GM21825 (cell line): ENCODE measurements at regions not wholly inside any gene's neighbourhood (a gene's known extent, or its start where the extent isn't known, plus 50 kb on each side); places are given as distances from the start of the nearest gene placed in this dataset.
"Not testable (repeated sequence)": the region's sequence is repeated elsewhere in the genome, so short reads cannot be mapped to it uniquely, and the experiment has no call there.

Experiments used
- ATAC-seq: cut with Tn5 transposase; IDR thresholded peaks from one replicate; pipeline ENCODE4 v1.9.1; 2021; ENCODE audit warnings: mild to moderate bottlenecking, moderate library complexity; ENCODE audit not compliant: unreplicated experiment

DNA sequence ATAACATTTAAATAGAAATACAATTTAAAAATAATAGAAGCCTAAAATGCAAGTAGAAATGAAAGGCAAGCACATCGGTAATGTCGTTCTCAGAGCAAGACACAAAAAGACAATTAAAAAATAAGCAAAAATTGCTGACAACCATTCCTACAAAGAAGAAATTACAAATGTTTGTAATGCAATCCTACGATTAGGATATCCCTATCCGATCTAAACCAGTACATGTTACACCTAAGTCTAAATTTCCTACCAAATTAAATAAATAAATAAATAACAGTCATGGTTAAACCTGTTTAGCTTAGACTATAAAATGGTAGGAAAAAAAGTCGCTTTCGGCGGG, 90.0 kb downstream of the ANXA2R start:
- no peak for ATAC-seq

DNA sequence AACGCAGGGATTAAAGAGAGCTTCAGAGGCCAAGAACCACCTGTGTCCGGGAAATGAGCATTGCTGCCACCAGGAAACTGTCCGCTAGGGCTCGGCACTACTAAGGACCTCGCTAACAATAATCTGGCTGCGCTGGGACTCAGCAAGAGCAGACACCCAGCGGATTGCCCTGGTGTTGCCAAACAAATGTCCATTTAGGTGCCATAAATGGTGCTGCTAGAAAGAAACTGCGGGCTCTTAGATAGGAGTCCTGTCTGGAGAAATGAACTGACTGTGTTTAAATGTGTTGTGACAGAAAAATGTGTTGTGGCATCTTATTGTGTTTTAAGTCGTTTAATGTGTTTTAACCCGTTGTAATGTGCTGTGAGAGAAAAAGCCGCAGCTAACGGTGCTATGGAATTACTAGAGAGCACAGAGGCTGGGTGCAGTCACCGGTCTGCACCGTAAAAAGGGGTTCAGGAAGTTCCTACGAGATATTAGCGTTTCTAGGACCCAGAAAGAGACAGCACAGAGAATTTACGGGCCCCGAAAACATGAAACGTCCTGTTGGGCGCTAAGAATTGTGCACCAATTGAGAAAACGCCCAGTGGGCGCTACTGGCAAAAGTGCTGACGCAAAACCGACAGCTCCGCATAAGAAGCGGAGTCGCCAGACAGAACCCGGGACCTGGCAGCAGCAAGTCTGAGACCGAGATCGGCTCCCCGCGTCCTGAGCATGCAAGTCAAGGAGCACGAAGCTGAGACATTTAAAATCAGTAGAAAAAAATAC, 90.6 kb downstream of the ANXA2R start:
- peak; percentile 69 for ATAC-seq

DNA sequence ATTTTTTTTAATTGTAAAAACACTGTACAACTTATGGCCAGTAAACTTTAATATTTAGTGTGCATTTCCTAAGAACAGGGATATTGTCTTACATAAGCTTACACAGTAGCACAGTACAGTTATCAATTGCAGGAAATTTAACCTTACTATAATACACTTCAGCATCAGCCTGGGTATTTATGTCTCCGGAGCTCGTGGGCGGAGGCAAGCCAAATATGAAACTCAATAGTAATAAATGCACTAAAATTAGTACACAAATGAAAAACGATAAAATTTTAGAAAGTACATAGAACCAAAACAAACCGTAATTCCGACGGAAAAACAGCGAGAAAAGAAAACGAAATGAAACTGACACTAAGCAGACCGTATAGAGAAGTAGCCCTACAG, 91.2 kb downstream of the ANXA2R start:
- ATAC-seq = no peak

DNA sequence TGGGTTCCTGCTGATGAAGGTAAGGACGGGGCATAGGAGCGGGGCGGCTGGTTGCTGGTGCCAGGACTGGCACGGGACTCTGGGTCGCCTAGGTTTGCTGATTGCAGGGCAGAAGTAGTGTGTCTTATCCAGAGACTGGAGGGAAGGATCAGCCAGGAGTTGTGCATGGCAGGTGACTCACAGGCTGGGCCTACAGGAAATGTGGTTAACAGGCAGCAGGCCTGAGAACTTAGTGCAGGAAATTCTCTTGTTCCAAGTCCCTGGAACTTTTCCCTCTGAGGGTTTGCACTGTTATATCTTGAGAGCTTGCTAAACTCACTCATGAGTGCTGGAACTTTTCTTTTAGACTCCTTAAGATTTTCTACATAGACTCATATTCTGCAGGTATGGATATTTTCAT, 95.1 kb downstream of the ANXA2R start:
- no peak for ATAC-seq

DNA sequence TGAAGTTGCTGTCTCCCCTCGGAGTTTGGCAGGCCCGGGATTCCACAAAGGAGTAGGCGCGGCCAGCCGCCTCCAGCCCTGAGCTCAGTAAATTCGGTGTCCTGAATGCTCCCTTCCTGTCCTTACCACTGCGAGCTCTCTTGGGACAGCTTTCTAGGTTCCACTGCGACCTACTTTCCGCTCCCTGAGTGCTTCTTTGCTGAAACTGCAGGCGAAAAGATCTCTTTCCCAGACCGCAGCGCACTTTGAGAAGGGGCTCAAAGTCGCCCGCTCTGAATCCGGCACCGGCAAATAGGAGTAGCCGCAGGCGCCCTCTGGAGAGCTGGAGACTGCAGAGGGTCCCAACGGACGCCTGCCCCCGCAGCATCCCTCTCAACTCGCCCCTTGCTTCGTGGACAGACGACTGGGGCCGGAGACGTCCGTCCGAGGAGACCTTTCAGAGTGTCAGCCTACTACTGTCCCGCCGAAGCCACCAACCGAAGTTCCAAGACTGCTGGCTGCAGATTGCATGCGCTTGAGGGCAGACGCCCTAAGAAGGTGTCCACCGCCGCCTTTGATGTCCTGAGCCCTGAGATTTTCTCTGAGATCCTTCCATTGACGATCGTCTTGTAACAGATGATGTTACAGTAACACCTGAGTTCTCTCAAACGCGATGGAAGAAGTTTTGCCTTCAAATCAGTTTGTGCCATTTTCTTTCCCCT, 96.0 kb downstream of the ANXA2R start:
- no peak for ATAC-seq

DNA sequence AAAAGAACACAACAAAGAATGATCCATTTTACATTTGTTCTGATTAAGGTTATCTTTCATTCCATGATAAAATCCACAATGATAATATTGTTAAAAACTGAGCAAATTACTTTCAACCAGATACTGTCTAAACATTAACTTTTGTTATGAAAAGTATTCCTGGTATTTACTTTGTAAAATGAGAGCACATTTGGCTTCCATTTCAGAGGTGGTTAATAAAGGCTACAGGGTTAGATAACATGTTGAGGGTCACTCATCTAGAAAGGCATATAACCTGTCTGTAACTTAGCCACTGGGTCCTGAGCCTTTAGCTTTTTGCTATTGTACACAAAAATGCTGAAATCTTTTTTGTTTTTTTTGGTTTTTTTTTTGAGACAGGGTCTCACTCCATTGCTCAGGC, 99.3 kb downstream of the ANXA2R start:
- ATAC-seq = no peak

DNA sequence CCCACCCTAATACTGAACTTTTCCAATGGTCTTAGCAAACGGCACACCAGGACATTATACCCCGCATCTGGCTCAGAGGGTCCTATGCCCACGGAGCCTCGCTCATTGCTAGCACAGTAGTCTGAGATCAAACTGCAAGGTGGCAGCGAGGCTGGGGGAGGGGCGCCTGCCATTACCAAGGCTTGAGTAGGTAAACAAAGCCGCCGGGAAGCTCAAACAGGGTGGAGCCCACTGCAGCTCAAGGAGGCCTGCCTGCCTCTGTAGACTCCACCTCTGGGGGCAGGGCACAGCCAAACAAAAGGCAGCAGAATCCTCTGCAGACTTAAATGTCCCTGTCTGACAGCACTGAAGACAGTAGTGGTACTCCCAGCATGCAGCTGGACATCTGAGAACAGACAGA, 108.1 kb downstream of the ANXA2R start:
- not testable (repeated sequence) for ATAC-seq

DNA sequence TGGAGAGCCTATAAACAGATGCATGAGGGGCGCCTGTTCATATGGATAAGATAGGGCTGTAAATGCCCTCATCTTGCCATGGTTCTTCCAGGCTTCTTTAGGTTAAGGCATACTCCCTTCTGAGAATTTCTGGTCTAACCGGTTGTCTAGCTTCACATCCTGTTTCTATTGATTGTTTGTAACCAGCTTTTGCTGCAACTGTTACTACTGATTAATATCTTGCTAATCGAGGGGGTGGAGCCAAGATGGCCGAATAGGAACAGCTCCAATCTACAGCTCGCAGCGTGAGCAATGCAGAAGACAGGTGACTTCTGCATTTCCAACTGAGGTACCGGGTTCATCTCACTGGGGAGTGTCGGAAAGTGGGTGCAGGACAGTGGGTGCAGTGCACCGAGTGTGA, 108.7 kb downstream of the ANXA2R start:
- not testable (repeated sequence) for ATAC-seq

DNA sequence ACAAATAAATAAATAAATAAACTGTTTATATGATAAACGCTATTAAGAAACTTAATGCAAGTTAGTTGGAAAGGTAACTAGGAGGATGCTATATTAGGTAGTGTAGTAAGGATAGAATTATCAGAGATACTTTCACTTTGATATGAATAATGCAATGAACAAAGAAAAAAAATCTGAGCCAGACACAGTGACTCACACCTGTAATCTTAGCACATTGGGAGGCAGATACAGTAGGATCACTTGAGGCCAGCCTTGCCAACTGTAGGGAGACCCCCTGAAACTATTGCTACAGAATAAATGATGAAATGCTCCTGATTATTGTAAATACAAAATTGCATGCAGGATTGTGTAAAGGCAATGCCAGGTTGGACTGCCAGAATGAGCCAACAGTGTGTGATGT, 109.2 kb downstream of the ANXA2R start:
- ATAC-seq = no peak

DNA sequence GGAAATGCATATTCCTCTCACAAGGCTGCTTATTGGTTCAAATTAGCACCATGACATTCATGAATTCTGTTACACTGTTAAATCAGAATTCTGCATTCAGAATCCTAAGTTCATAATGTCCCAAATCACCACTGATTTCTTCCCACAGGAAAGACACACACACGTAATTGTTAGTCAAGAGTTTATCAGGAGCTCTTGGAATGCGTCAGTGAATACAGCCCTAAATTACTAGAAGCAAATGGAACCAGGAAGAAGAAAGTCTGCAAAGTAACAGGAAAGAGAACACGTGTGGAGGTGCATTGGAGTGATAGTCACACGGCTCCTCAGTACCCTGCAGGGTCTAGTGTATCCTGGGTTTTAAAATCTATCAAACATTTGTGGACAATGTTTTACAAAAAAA, 110.2 kb downstream of the ANXA2R start:
- no peak for ATAC-seq

DNA sequence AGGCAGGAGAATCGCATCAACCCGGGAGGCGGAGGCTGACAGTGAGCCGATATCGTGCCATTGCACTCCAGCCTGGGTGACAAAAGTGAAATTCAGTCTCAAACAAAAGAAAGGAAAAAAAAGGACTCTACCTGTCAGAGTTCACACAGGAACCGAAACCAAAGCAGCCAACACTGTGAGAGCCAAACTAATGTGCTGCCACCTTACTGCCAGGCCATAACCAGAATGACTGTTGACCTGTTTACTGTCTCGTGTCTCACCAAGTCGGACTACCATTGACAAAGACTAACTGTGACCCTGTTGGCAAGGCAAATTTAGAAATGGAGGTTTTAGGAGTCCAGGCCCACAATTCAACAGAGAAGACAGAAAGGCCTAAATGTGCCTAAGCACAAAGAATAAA, 112.4 kb downstream of the ANXA2R start:
- peak; percentile 74 for ATAC-seq

DNA sequence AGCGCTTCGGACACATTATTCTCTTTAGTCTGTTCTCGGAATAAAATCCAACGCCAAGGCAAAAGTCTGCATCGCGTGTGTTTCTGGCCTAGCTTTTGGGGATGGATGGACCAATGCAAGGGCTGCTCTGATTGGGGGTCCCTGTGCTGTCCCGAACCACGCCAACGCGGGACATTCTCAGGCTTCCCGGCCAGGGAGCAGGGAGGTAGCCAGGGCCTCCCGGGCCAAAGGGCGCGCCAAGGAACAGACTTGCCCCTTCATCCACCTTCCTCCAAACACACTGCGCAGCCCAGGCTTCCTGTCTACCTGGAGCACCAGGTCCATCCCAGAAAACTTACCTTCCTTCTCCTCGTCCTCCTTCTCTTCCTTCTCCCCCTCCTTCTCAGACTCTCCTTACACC, 113.0 kb upstream of the SELENOP start:
- no peak for ATAC-seq

DNA sequence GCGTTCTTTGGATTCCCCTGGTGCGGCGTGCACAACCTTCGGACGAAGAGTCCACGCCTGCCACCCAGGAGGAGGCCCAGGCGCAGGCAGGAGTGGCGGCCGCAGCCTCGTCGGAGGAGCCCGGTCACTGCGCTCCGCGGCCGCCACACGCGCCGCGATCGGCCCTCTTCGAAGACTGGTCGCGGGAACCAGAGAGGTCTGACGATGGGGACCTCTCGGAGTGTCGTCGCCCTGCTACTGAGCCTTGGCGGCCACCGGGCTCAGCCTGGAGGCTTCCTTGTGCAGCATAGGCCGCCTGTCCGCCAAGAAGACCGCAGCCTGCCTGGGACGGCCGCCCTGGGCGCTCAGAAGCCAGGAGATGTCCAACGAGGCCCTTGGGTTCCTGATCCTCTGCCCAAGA, 112.5 kb upstream of the SELENOP start:
- ATAC-seq = no peak

DNA sequence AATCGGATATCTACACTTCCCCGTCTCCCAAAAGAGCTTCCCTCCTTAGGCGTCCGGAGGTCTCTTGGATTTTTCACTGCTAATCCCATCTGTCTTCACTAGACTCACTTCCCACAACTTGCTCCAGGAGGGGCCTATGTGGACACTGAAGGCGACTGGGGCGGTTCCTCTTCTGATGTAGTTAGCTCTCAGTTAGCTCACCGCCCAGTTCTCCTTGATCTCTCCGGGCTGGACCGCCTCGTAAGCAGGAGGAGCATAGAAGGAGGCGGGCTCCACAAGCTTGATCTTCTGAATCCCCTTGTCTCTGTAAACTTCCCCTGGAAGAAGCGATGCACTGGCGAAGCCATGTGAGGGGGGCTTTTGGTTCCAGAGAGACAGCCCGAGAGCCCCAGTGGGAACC, 112.0 kb upstream of the SELENOP start:
- no peak for ATAC-seq

DNA sequence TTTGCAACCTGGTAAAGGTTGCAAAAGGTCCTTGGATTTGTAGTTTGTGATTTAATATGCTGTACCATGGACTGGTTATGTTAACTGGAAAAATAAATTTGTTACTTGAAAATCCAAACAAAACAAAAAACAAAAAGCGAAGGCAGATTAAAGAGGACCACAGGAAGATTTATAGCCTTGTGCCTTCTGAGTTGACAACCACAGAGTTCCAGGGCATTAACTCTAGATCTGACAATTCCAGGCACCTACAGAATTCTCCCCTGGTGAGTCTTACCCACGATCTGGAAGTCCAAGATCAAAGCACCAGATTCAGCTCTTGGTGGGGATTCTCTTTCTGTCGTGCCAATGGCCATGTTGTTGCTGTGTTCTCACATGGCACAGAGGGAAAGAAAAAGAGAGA, 107.9 kb upstream of the SELENOP start:
- no peak for ATAC-seq

DNA sequence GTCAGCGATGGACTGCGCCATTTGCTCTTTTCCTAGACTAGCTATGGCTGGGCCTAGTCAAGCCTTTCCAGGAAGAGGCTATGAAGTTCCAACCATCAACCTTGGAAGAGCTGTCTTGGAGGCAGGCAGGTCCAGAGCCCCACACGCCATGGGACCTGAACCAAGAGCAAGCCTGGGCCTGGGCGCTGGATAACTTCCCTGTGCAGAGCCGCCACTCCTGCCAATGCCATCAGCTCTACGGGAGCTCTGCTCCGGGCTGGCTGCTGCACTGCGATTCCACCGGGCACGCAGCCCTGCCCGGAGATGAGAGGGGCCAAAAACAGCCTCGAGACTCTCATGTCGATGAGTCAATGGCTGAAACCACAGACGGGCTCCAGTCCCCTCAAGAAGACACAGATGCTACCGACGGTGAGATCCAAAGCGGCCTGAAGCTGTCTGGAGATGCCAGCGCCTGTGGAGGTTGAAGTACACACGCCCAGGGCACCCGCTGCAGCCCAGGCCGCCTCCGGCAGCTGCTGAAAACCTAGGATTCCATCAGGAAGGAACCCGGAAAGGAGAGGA, 103.7 kb upstream of the SELENOP start:
- no peak for ATAC-seq

DNA sequence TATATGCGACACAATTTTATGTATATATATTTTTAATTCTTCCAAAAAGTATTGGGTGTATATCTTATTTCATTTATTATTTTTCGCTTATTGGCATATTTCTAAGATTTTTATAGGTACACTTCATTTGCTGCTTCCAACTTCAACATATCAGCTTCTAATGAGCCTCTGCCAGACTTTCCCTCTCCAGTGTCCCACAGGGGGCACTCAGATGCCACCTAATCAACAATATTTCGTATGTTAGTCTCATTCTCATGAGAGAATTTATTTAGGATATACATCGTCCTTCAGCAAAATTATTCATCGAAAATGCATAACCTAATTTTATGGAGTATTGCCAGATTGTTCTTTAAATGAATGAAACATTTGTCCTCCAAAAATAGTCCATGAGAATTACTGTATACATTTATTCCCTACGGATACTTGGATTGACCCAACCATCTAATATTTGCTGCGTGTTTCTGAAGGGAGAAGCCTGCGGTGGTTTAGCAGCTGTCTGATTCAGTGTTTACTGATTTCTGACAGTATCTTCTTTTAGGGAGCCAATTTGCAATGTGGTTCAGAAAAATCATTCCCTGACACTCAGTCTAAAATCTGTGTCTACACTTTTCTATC, 100.6 kb upstream of the SELENOP start:
- ATAC-seq = no peak

DNA sequence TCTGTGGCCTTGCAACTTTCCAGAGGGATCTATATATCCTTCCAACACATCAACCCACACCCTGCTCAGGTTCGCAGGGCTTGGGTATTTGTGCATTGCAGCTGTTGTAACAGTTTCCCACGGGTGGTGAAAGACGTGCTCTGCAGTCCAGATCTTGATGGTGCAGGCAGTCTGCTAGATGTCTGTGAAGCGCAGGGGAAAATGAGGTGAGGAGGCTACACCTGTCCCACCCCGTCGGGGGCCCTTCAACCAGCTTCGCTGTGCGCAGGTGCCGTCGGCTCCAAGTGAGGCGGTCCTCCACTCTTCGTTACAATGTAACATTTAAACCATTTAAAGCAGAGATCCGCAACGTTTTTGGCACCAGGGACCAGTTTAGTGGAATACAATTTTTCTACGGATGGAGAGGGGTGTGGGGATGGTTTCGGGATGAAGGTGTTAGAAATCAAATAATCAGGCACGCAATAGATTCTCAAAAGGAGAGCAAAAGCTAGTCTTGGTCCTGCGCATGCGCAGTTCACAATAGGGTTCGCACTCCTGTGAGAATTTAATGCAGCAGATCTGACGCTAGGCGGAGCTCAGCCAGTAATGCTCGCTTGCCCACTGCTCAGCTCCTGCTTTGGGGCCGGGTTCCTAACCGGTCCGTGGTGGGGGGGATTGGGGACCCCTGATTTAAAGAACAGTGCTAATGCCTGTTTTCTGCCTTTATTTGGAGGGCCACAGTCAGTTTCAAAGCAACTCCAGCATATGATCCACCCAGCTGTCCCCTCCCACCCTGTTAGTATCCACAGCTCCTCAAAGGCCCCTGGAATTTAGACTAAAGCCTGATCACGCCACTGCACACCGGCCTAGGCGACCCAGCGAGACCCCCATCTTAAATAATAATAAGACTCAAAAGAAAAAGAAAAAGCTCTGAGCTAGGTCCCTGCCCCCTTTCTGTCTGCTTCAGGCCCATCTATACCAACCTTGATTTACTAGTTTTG, 97.1 kb upstream of the SELENOP start:
- peak; percentile 89 for ATAC-seq

DNA sequence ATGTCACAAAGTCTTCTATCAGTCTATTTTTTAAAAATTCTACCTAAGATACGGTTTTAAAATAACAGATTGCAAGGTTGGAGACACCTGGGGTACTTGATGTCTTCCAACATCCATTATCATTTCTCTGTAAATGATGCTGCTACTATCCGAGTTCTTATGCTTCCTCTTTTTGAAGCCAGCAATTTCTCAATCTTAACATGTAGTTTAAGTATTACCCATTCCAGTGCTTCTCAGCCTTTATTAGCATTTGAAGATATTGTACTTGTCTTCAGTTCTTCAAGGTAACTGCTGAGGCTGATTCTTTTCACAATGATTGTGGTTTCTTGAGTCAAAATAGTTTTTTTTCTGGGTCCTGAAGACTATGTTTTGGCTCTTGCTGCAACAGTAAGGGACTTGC, 96.4 kb upstream of the SELENOP start:
- ATAC-seq = no peak

DNA sequence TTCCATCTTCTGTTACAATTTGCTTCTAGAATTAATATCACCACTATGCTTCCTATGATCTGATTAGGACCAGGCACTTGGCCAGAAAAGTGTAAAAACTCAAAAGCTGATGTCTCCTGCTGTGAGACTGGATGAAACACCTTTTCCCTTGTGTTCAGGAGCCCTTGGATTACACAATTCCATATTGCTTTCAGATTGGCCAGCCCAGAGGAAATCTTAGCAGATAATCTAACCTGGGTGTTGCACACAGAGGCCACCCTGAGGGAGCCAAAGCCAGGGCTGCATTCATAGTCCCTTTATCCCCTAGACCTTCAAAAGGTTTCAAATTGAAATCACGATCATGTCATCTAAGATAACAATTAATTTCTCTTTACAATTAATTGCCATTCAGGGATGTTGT, 94.1 kb upstream of the SELENOP start:
- ATAC-seq = no peak

DNA sequence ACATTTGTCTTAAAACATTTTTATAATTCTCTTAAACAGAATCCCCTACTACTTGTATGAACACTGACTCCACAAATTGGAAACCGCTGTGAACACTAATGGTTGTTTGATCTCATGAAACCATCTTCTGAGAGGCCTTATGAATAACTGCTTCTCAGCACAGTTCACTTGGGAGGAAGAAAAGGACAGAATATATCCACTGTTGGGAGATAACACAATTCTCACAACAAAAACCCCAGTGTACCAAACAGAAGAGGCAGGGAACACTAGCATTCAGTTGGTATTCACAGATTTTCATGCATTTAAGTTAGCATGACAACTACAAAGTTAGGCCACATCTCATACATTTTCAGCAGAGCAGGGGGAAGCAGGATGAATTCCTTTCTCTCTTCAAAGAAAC, 89.0 kb upstream of the SELENOP start:
- ATAC-seq = no peak
